IMR-90 (cell line): ENCODE measurements at regions not wholly inside any gene's neighbourhood (a gene's known extent, or its start where the extent isn't known, plus 50 kb on each side); places are given as distances from the start of the nearest gene placed in this dataset.

Experiments
- ATAC-seq: fragments of 200-7000 bp; cut with Tn5 transposase; 2 replicates; pipeline ENCODE4 v1.9.1; 2020; ENCODE audit warnings: low read depth, mild to moderate bottlenecking, moderate library complexity
- BruUV-seq: library from RNA; stranded (reverse); fragments of 400-500 nt; replicated peaks from 2 replicates; lab custom pipeline; 2021; lab: Mats Ljungman, UMichigan
- CTCF ChIA-PET: fragments of 300-600 bp; formaldehyde crosslinking; extraction: SDS; loops from one replicate; lab custom pipeline; 2021; ENCODE audit warnings: antibody characterized with exemption; lab: Yijun Ruan, JAX
- POLR2A ChIA-PET: fragments of 300-600 bp; sonication (Branson Sonifier 250); formaldehyde crosslinking; loops from one replicate; lab custom pipeline; 2022; ENCODE audit warnings: antibody characterized with exemption; ENCODE audit not compliant: unreplicated experiment; lab: Charles Lee
- DNase-seq: peaks from one replicate; pipeline ENCODE4 v3.0.0; 2013
- H2AFZ ChIP-seq: replicated peaks from 2 replicates; pipeline ENCODE3; 2013; ENCODE audit warnings: low read length, mild to moderate bottlenecking; ENCODE audit not compliant: poor library complexity
- H2AK5ac ChIP-seq: 2 replicates; pipeline ENCODE4 v1.6.1; 2013; ENCODE audit warnings: low read depth, low read length, inconsistent platforms
- H2AK9ac ChIP-seq: replicated peaks from 2 replicates; pipeline ENCODE3; 2013; ENCODE audit warnings: mild to moderate bottlenecking, low read depth, low read length, moderate library complexity; ENCODE audit not compliant: poor library complexity
- H2BK120ac ChIP-seq: 2 replicates; pipeline ENCODE4 v1.6.1; 2013; ENCODE audit warnings: low read depth, low read length, inconsistent platforms
- H2BK15ac ChIP-seq: 3 replicates; pipeline ENCODE4 v1.6.1; 2013; ENCODE audit warnings: low read depth, low read length, inconsistent platforms
- H2BK20ac ChIP-seq: 2 replicates; pipeline ENCODE4 v1.6.1; 2013; ENCODE audit warnings: low read depth, mild to moderate bottlenecking, inconsistent platforms, low read length, moderate library complexity
- H2BK5ac ChIP-seq: 2 replicates; pipeline ENCODE4 v1.6.1; 2013; ENCODE audit warnings: mild to moderate bottlenecking, low read depth, low read length, inconsistent platforms; ENCODE audit not compliant: poor library complexity, severe bottlenecking
- H3K14ac ChIP-seq: replicated peaks from 2 replicates; pipeline ENCODE4 v1.6.1; 2013; ENCODE audit warnings: low read depth, low read length, inconsistent platforms
- H3K18ac ChIP-seq: 2 replicates; pipeline ENCODE4 v1.6.1; 2013; ENCODE audit warnings: low read depth, low read length, control low read depth
- H3K23ac ChIP-seq: 2 replicates; pipeline ENCODE4 v1.6.1; 2013; ENCODE audit warnings: low read depth, low read length, inconsistent platforms
- H3K27ac ChIP-seq: 2 replicates; pipeline ENCODE4 v1.5.1; 2013; ENCODE audit warnings: mild to moderate bottlenecking, control low read depth, low read length; ENCODE audit not compliant: insufficient read depth
- H3K27me3 ChIP-seq: 2 replicates; pipeline ENCODE4 v1.6.1; 2013; ENCODE audit warnings: low read length; ENCODE audit not compliant: control insufficient read depth, insufficient read depth
- H3K36me3 ChIP-seq: 2 replicates; pipeline ENCODE4 v1.6.1; 2013; ENCODE audit warnings: low read length, mixed read lengths; ENCODE audit not compliant: control insufficient read depth, insufficient read depth
- H3K4ac ChIP-seq: 2 replicates; pipeline ENCODE4 v1.6.1; 2013; ENCODE audit warnings: low read depth, low read length, inconsistent platforms
- H3K4me1 ChIP-seq: 2 replicates; pipeline ENCODE4 v1.6.1; 2013; ENCODE audit warnings: low read length, mixed read lengths; ENCODE audit not compliant: control insufficient read depth, insufficient read depth
- H3K4me2 ChIP-seq: 2 replicates; pipeline ENCODE4 v1.6.1; 2013; ENCODE audit warnings: low read depth, mild to moderate bottlenecking, control low read depth, low read length, moderate library complexity
- H3K4me3 ChIP-seq: 2 replicates; pipeline ENCODE4 v1.5.1; 2013; ENCODE audit warnings: low read depth, mild to moderate bottlenecking, control low read depth, low read length, moderate library complexity; ENCODE audit not compliant: insufficient read depth
- H3K56ac ChIP-seq: 2 replicates; pipeline ENCODE4 v1.6.1; 2013; ENCODE audit warnings: low read length, inconsistent platforms; ENCODE audit not compliant: insufficient read depth; ENCODE audit errors: extremely low read depth
- H3K79me1 ChIP-seq, 2 experiments: 2 replicates each; pipeline ENCODE4 v1.6.1; 2013; ENCODE audit warnings: low read length in 2 of 2, inconsistent platforms in 1 of 2, low read depth in 1 of 2
- H3K9ac ChIP-seq: 2 replicates; pipeline ENCODE4 v1.6.1; 2013; ENCODE audit warnings: low read depth, low read length, control low read depth
- H3K9me1 ChIP-seq: 2 replicates; pipeline ENCODE4 v1.6.1; 2013; ENCODE audit warnings: low read length, inconsistent platforms; ENCODE audit not compliant: insufficient read depth
- H3K9me3 ChIP-seq: 2 replicates; pipeline ENCODE4 v1.6.1; 2013; ENCODE audit warnings: low read length; ENCODE audit not compliant: control insufficient read depth, insufficient read depth
- H4K20me1 ChIP-seq: 2 replicates; pipeline ENCODE4 v1.6.1; 2013; ENCODE audit warnings: low read length, inconsistent platforms; ENCODE audit not compliant: insufficient read depth
- H4K5ac ChIP-seq: 2 replicates; pipeline ENCODE4 v1.6.1; 2013; ENCODE audit warnings: mild to moderate bottlenecking, low read depth, low read length, control low read depth
- H4K8ac ChIP-seq, 2 experiments: 2 replicates each; pipeline ENCODE4 v1.6.1; 2013; ENCODE audit warnings: low read depth in 2 of 2, low read length in 2 of 2, control low read depth in 1 of 2, inconsistent platforms in 1 of 2
- H4K91ac ChIP-seq: 2 replicates; pipeline ENCODE4 v1.6.1; 2013; ENCODE audit warnings: low read depth, low read length, inconsistent platforms; ENCODE audit not compliant: insufficient read depth
- CTCF ChIP-seq: conservative IDR thresholded peaks from 2 replicates; pipeline ENCODE4 v1.5.1; 2012; ENCODE audit warnings: mild to moderate bottlenecking, low read depth, low read length, improper control_type of control experiment
- WGBS, 2 experiments: methylation state at CpG; one replicate each; pipeline versions ENCODE4 v1.1.5 to v1.1.7; 2013; ENCODE audit warnings: missing lambda C conversion rate in 2 of 2; ENCODE audit not compliant: insufficient read length in 1 of 2; ENCODE audit errors: extremely low coverage in 2 of 2; 5-methylcytosine and 5-hydroxymethylcytosine counted together
- dilution Hi-C: fragments of 300-500 bp; cut with HindIII; formaldehyde crosslinking; loops from one replicate; pipeline ENCODE4 v1.14.3; 2018; ENCODE audit warnings: low sequenced_read_pairs; ENCODE audit not compliant: unreplicated experiment
- in situ Hi-C: fragments of 300-500 bp; cut with MboI; formaldehyde crosslinking; loops from 3 replicates; pipeline ENCODE4 v1.14.3; 2019; ENCODE audit warnings: low sequenced_read_pairs, inconsistent platforms, mixed read lengths
- intact Hi-C: fragments of 100-400 bp; cut with micrococcal nuclease; formaldehyde crosslinking; loops from 2 replicates; pipeline ENCODE4 v1.10.0; 2022

GRCh38 chr2:195057001-195057400 is 600.0 kb upstream of the SLC39A10 start:
- Histone ChIP-seq H4K20me1 (no peaks in the 10 kb centered on the region), H2BK20ac (no peak overlapping the region), H2BK15ac (no peak overlapping the region), H3K14ac (no peak overlapping the region), H2BK5ac (no peak overlapping the region), H3K9me1 (no peaks in the 10 kb centered on the region), H3K9ac (no peak overlapping the region), H4K8ac (no peak overlapping the region), H3K36me3 (no peaks in the 10 kb centered on the region), H2AFZ (no peak overlapping the region), H3K27ac (no peak overlapping the region), H3K4ac (no peak overlapping the region), H3K79me1 (no peaks in the 10 kb centered on the region), H3K18ac (no peak overlapping the region), H3K56ac (no peak overlapping the region), H2BK120ac (no peak overlapping the region), H3K4me2 (no peak overlapping the region), H3K23ac (no peak overlapping the region), H3K9me3 (peaks cover 2% of the 10 kb centered on the region; the same call in 1 of the 2 replicates), H3K4me1 (no peaks in the 10 kb centered on the region), H2AK5ac (no peak overlapping the region), H3K4me3 (no peak overlapping the region), H4K91ac (no peak overlapping the region), H2AK9ac (no peak overlapping the region), H3K27me3 (no peaks in the 10 kb centered on the region), H4K5ac (no peak overlapping the region)
- CTCF ChIA-PET = interaction anchor here (0.7 kb wide), 1 partner anchor 65 kb away, joined by 3 read pairs; no protein-coding TSS in a partner anchor
- DNase-seq = no peak
- in situ Hi-C loops (no loop called here), dilution Hi-C loops (no loop called here), intact Hi-C loops (no loop called here)
- no peak for TF ChIP-seq CTCF
- no CpG with 5 or more reads among the region's 2 CpGs for WGBS, 2 experiments
- POLR2A ChIA-PET = no interaction called here
- no TSS peak for BruUV-seq
- no peak for ATAC-seq
